NCI-H510A treated with DMSO at 0.1 percent for 48 hours (cell line): ENCODE measurements at regions not wholly inside any gene's neighbourhood (a gene's known extent, or its start where the extent isn't known, plus 50 kb on each side); places are given as distances from the start of the nearest gene placed in this dataset.

Experiments
- DNase-seq: peaks from one replicate; lab custom pipeline; 2025; lab: John Stamatoyannopoulos, UW

DNA sequence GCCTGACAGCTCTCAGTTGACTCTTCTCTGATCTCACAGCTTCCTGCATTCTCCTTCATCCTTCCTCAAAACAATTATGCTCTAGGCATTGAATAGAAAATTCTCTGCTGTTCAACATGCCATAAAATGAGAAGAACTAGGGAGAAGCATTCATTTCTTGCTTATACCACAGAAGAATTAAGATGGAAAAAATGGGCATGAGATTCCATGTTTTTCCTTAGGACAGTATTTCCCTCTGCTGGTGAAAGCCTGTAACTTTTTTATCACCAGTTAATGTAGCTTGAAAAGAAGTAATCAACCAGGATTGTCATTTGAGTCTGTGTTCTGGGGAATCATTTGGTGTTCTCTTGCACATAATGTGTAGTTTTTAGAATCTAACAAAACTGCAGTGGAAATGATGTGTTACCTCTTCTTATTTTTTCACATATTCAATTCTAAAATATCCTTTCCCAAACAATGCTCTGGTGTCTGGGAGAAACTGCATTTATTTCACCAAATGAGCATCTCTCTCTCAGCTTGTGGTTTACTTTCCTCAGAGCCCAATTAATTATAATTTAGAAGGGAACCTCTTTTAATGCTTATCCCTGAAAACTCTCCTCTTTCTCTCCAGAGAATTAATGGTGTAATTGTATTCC lies 92.8 kb upstream of the DCBLD2 start:
- DNase-seq: peak; percentile 9

DNA sequence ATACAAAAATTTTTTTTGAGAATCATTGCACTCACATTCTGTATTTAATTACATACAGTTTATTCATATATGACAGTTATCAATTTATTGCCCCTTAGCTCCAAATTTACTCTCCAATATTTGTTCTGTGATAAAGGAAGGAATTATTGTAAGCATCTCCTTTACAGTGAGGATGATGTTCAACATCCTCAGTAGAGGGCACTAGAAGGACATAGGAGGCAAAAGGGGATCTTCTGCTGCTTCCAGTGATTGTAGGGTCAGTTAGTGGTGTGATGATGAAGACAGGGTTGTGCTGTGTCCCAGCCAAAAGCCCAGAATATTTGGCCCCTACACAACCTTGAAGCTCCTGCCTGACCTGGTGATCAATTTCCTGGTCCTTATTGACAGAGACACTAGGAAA lies 89.9 kb upstream of the DCBLD2 start:
- no peak for DNase-seq

DNA sequence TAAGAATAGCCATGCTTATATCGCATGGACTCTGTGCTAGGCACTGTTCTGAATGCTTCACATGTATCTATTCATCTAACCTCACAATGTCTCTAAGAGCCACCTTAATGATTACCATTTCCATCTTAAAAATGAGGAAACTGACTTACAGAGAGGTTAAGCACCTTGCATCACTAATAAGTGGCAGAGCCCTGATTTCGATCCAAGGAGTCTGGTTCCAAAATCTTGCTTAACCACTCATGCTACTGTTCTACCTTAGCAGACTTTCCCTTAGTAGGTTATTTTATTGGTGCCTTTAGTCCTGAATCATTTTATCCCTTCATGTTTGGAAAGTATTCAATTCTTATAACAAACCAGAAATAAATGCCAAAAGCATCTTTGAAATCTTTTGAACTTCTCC lies 89.2 kb upstream of the DCBLD2 start:
- no peak for DNase-seq

DNA sequence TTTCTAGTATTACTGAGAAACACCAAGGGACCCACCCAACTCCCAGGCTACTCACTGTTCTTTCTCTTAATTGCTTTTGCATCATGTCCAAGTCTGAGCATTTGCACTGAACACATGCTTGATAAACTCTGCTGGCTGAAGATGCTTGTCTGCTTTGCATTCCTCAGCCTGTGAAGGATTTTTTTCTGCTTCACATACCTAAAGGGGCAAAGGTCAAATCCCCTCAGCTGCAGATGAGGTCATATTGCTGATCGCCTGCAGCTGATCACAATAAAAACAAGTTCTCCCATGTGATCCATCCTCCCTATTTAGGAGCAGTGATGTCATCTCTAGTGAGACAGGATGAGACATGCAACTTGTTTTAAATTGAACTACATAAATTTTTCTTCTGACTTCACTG lies 84.6 kb upstream of the DCBLD2 start:
- DNase-seq: no peak

DNA sequence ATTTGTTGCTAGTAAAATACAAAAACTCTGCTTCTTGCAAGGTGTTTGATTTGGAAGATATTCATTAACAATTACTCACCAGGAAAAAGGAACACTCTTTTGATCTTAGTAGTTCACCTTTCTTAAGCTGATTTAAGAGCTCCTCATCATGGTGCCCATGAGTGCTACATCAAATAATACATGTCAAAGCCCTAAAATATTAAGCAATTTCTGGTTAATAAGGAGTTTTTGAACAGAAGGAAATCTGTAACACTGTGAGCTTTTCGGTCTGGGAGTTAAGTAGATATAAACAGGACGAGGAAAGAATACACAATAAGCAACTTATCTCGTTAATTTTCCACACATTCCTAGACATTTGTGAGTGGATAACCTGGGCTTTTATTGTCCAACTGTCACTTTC lies 83.9 kb upstream of the DCBLD2 start:
- DNase-seq: no peak

DNA sequence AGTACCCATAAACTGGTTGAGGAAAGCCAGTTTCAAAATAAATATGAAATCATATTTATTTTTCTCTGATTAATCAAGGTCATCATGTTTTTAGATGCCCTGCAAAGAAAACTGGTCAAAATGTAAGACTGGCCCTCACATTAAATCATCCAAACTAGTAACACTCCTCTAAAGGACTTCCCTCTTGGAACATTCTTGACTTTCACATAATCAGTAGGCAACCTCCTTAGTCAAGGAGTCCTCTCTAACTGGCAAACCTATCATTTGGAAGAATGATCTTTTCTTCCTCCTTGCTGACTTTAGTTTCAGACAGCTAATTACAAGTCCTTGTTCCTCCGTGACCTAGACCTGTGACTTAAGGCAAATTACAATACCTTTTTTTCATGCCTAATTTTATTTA lies 82.5 kb upstream of the DCBLD2 start:
- no peak for DNase-seq

DNA sequence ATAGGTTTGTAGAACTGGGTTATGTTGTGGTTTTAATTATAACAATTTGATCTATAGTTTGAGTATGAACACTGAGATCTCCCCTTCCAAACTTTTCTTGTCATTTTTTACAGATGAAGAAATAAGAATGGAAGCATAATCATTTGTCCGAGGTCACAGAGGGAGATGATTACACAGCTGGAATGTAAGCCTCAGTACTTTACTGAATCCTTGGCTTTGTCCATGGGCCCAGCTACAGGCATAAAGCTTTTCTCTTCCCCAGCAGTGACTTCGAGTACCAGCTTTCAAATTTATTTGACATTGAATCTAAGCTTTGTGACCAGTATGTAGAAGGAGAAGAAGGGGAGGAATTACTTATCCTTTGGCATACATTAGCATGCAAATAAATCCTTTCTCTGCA lies 80.9 kb upstream of the DCBLD2 start:
- DNase-seq: no peak

DNA sequence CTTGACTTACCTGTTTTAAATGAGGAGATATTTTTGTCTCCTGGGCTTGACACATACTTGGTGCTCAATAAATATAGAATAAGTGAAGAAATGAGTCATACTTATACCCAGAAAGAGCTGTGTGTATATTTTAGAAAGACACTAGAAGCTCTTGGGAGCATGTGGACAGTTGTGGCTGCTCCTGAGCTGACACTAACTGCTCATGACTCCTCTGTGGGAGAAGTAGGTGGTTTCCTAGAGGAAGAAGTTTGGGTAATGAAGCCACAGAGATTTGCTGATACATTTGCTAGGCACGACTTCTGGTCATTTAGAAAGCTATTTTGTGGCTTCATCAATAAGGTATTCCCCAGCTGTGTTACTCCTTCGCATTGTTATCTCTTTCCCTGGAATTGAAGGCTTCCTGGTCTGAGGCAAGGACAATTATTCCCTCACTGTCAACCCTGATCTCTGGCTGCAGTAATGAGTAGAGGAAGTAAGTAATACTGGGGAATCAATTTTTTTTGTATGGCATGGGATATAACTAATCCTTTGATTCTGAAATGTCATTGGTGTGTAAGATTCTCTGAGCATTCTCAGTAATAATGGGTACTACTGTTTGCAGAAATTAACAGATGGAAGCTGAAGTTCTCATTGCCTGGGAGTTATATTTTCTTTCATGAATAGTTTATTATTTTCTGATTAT lies 79.6 kb upstream of the DCBLD2 start:
- DNase-seq: no peak

DNA sequence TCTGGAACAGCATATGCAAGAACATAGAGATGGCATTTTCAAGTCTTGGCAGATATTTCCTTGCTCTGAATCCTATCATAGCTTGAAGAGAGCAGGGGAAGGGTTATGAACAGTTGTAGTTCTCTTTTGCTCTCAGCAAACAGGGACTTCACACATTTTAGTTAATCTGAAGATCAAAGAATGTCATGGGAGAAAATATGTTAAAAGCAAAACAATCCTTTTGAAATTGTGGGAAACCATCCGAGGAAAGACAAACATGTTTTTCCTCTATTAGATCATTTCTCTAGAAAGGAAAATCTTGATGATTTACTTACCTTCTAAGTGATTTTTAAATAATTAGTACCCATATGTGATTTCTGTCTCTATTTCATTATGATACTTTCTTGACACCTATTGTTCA lies 77.8 kb upstream of the DCBLD2 start:
- DNase-seq: no peak

DNA sequence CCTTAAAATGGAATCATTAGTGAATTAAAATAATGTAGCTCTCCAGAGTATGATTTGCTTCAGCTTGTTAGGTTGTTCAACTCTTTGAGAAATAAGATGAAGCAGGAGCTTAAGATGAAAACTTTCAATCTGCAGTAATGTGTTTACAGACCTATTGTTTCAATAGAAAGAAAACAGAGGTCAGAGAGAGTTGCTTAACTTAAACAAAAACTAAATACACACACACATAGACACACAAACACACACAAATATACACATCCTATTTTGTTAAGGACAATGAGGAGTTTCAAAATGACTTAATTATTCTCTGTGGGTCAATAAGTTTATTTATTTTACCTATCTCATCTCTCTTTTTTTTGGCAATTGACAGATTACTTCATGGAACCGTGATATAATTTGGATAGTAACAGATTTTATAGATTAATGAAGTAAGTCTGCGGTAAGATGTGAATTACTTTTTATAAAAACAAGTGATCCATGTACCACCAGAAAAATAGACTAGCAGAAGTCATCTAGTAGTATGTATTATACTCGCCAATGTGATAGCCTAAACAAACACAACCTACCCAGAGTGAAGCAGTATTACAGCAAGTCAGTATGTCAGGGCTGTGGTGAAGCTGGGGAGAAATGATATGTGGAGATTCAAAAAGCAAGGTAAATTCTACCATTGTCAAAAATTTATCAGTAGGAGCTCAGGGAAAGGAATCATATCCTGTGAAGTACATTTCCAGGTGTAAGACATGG lies 76.7 kb upstream of the DCBLD2 start:
- no peak for DNase-seq

DNA sequence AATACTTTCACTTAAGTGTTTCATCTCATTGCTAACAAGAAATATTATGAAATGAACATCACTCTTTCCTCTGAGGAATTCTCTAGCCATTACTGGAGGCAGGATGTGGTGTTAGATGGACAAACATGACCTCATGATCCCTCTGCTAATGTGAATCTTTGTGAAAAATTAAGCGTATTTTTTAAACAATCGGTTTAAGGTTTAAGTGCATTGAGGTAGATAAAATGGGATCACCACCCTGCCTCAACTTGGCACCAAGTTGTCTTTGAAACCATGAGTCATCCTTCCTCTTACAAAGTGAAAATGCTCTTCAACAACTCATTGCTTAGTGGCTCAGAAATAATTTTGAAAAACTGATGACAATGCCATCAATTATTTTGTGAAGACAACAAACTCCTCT lies 76.0 kb upstream of the DCBLD2 start:
- DNase-seq: no peak

DNA sequence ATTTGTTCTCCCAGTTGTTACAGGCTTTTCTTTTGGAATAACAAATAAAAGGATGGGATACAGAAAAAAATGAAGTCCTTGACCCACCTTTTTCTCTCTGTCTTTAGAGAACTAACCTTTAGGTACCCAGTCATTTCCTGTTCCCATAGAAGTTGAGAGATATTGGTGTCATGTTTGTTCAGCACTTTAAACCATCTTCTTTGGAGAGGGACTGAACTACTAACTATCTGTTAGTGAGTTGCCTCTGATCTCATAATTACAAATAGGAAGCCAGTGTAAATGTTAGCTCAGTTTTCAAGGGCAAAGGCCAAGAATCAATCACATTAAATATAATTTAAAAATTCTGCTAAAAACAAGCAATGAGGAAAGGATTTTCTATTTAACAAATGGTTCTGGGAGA lies 72.9 kb upstream of the DCBLD2 start:
- no peak for DNase-seq

DNA sequence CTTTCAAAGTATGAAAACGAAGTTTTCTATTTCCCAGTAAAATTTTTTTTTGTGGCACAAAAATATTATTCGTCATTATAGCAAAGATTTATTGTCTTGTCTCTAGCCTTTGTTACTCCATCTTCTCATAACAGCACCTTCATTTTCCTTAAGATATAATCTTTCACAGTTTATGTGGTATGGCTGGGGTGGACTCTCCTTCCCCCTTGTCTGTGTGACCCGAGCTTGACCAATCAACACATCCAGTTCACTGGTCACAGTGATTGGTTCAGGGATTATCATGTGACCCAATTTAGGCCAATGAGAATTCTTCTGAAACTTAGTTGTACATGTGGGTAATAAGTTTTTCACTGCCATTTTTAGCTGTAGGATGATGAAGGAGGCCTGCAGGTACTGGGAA lies 71.2 kb upstream of the DCBLD2 start:
- no peak for DNase-seq

DNA sequence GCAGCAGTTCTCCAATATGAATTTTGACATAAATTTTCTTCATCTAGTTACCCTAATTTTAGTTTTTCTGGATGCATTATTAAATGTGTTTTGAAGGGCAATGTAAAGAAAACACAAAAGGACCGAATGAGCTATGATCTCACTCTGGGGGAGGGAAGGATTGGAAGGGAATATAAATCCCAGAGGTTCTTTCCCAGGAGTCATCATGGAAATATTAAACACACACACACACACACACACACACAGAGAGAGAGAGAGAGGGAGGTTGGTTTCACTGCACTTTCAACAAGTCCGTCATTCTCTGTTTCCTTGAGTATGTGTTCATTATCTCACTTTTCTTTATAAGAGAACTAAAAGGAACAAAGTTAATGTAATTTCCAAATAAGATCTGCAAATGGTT lies 70.7 kb upstream of the DCBLD2 start:
- DNase-seq: no peak

DNA sequence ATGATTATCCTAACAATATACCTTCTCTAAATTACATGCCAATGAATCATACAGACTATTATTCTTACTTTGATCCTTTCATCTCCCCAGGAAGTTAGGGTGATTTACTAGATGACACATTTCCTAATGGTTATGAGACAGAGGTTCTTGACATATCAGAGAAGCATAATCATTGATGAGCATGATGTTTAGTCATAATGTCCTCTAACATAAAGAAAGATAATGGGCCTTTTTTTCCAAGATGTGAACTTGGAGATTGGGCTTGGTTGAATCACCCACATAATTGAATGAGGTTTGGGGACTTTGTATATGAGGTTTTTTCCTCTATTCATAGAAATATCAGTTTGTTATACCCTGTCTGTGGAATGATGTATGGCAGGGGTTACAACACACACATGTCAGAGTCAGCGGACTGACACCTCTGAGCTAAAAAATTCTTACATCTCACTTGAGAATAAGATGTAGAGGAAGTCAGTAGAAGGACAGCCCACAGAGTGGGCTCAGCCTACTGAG lies 69.7 kb upstream of the DCBLD2 start:
- no peak for DNase-seq

DNA sequence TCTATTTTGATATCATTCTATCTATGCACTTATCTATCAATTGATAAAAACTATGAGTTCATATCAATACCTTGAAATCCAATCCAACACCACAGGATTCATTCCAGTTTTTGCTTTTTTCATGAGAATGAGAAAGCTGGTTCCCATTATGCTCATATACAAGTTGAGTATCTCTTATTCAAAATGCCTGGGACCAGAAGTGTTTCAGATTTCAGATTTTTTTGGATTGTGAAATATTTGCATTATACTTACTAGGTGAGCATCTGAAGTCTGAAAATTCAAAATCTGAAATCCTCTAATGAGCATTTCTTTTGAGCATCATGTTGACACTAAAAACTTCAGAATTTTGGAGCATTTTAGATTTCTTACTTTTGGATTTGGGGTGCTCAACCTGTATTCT lies 67.8 kb upstream of the DCBLD2 start:
- DNase-seq: no peak

DNA sequence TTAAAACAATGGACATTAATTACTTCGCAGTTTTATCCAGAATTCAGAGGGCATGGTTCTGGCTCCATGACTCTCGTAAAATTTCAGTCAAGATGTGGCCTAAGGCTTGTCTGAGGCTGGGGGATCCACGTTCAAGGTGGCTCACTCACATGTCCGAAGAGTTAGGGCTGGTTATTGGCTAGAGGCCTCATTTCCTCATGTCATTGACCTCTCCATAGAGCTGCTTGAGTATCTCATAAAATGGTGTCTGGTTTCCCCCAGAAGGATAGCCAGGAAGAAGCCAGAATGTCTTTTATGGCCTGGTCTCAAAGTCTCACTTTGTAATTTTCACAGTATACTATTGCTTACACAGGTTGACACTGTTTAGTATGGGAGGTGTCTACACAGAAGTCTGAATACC lies 67.3 kb upstream of the DCBLD2 start:
- DNase-seq: no peak

DNA sequence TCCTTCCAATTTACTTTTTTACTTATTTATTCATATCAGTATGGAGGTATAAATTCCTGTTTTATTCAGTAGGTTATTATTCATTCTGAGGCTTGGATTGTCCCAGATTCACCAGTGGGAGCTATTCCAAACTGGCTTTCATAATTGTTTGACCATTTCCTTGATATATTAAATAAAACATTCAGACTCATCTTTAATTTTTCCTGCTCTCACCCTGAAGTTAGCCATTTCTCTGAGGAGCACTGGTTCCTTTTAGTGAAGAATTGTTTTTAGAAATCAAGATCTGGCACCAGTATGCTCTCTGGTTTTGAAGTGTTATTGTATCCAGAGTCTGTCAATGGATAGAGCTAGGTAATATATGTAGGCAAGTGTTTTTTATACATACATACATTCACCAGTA lies 66.9 kb upstream of the DCBLD2 start:
- no peak for DNase-seq

DNA sequence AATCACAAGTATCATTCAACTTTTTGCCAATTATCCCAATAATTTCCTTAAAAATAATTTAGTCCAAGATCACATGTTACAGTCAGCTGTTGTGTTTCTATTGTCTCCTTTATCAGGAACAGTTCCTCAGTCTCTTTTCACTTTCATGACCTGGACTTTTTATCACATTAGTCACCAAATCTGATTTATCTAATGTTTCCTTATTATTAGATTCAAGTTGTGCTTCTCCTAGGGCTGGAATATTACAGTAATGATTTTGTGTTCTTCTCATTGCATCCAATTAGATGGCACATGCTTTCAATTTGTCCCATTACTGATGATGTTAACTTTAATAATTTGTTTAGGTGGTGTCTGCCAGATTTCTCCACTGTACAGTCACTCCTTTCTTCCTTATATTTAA lies 66.3 kb upstream of the DCBLD2 start:
- DNase-seq: no peak

DNA sequence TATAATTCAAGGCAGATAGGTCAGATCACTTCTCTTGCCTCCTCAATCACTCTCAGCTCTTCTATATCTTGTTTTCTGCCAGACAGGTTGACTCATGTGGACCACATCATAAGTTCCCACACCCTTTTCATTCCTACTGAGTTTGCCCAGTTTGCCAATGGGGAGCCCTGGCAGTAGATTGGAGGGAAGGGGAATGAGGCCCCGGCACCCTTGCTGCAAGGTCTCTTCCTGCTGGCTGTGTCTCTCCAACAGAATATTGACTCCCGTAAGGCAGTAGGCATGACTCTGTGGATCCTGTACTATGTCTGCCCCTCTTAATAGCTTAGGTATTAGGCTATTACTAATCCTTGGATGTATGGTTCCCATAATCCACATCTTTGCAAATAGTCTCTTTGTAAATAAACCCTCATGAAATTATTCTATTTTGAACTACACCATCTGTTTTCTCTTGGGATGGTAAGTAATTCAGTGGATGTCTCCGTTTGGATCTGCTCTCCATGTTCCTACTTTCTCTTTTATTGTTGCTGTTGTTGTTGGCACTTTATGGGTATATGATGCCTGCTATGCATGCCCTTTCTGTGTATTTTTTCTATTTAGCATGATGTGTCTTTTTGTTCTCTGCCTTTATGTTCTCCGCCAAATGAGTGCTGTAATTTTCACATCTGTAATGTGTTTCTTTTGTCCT lies 65.5 kb upstream of the DCBLD2 start:
- no peak for DNase-seq

DNA sequence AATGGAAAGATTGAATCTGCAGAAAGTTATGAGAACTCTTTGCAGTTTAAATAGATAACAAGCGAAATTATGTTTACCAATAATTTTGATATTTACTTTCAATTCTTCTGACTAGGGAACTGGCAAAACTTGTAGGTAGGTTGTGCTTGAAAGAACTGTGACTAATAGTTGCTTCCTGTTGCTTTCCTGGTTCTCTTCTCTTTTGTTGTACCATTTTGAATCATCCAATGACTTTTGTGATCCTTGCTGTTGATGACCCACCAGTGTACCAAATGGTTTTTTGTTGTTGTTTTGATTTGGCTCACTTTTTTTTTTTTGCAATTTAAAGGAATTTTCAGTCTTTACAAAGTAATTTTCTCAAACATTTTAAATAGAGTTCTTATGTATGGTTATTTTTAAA lies 64.9 kb upstream of the DCBLD2 start:
- no peak for DNase-seq

DNA sequence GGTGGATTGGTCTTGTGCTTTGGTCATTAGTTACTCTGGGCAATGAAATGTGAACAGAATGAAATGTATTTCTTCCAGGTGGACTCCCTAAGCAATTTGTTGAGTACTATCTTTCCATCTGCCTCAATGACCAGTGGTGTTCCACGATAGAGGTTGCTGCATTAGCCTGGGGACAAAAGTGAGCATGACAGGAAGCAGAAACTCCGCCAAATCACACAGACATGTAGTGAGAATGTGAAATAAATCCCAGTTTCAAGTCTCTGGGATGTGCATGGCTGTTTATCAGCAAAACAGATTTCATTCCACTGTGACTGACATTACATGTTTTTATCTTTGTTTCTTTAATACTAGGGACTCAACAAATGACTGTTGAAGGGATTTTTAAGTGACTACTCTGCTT lies 63.3 kb upstream of the DCBLD2 start:
- DNase-seq: no peak

DNA sequence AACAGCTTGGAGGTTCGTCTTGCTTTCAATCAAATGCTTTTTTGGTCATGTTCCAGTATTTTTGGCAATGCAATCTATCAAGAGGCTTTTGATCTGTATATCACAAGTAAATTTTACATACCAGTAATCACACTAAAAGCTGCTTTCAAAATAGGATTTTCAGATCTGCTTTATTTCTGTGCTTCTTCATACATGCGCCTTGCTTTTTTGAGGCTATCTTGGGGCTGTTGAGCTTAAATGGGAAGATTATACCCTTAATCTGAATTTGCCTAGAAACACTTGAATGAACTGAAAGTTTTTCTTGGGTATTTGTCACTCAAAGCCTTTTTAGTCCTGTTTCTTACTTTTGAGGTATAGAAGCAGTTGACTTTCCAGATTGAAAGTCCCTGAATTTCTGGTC lies 62.1 kb upstream of the DCBLD2 start:
- DNase-seq: no peak
